GM13977 (cell line): ENCODE measurements at regions not wholly inside any gene's neighbourhood (a gene's known extent, or its start where the extent isn't known, plus 50 kb on each side); places are given as distances from the start of the nearest gene placed in this dataset.

Experiments
- DNase-seq: peaks from one replicate; pipeline ENCODE4 v3.0.0; 2012; ENCODE audit warnings: low spot score
- CTCF ChIP-seq: IDR thresholded peaks from 2 replicates; pipeline ENCODE4 v1.5.1; 2012; ENCODE audit warnings: mild to moderate bottlenecking, control low read depth; ENCODE audit not compliant: insufficient read depth; ENCODE audit errors: extremely low read depth, missing control alignments
- in situ Hi-C: fragments of 300-500 bp; cut with MboI; formaldehyde crosslinking; loops from one replicate; pipeline ENCODE4 v1.12.0; 2022; ENCODE audit warnings: low sequenced_read_pairs, low pct_unique_long_range_greater_than_20kb, mixed read lengths, inconsistent platforms; ENCODE audit not compliant: unreplicated experiment

DNA sequence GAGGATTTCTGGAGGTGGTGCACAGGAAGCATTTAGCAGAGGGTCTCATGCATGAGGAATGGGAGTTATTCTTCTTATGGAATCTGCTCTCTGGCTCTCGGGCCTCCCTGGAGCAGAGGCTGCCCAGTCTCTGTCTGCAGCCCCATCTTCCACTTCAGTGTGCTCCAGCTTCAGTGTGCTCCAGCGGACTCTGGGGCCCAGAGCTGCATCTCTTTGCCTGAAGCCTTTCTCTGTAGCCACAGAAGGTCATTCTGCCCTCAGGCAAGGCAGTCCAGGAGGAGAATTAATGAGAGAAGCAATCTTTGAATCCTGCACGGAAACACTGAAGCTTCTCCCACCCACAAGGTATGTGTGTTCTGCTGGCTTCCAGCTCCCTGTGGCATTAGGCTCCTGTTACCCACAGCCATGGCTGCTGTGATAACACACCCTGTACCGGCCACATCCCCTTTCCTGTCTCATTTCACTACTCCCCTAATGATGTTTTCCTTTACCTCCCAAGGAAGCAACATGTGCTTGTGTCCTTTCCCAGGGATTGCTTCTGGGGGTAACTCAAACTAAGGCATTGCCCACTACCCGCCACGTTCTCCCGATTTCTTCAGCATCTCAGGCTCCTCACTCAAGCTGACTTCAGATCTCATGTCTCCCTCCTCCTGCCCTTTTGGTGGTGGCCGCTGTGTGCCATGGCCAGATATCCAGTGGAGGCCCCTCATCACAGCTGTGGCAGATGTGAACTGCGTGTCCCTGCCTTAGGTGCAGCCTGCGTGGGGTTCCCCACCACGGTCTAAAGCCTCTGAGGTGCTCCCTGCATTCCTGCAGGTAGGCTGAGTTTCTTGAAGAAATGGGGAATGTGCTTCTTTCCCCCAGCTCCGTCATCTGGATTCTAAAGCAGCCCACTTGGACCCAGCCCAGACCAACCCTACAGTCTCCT lies 181.2 kb upstream of the GALNT2 start:
- TF ChIP-seq CTCF, result no peak
- in situ Hi-C loops, result no loop called here
- no peak for DNase-seq

- in situ Hi-C loops, result no loop called here
- DNase-seq, result no peak
- TF ChIP-seq CTCF, result no peak
Observed at GRCh38 chr1:229886636-229887035, 180.4 kb upstream of the GALNT2 start.

- no peak for TF ChIP-seq CTCF
- no peak for DNase-seq
Observed at GRCh38 chr1:229887043-229887822, 179.8 kb upstream of the GALNT2 start.

DNA sequence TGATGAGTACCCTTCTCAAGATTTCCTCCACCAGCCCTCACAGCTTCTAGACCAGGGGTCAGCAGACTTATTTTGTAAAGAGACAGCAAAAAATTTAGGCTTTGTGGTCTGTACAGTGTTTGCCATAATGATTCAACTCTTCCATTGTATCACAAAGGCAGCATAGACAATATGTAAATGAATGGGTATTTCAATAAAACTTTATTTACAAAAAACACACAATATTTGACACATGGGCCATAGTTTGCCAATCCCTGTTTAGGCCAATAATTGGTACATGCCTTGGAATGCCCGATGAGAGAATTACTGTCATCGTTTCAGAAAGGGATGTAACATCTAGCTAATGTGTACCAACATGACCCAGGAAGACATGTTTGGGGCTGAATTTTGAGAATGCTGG lies 178.9 kb upstream of the GALNT2 start:
- no peak for DNase-seq
- in situ Hi-C loops, result no loop called here
- no peak for TF ChIP-seq CTCF

More at GRCh38 chr1:229887043-229887822, 179.8 kb upstream of the GALNT2 start:
- in situ Hi-C loops, result no loop called here

GRCh38 chr1:229888561-229889001 lies 178.5 kb upstream of the GALNT2 start:
- TF ChIP-seq CTCF, result no peak
- in situ Hi-C loops, result no loop called here
- DNase-seq, result no peak

GRCh38 chr1:229889031-229889517 lies 178.0 kb upstream of the GALNT2 start:
- TF ChIP-seq CTCF, result no peak
- in situ Hi-C loops, result no loop called here
- no peak for DNase-seq
